HG02588 (cell line): ENCODE measurements at regions not wholly inside any gene's neighbourhood (a gene's known extent, or its start where the extent isn't known, plus 50 kb on each side); places are given as distances from the start of the nearest gene placed in this dataset.

Experiments
- ATAC-seq: cut with Tn5 transposase; IDR thresholded peaks from one replicate; pipeline ENCODE4 v1.9.1; 2021; ENCODE audit warnings: mild to moderate bottlenecking, moderate library complexity; ENCODE audit not compliant: unreplicated experiment

- ATAC-seq, result peak; percentile 80
Measured at GRCh38 chr7:97601931-97602457, 129.9 kb upstream of the TAC1 start.

GRCh38 chr7:97620495-97620894 is 111.4 kb upstream of the TAC1 start:
- no peak for ATAC-seq

- ATAC-seq, result peak; percentile 95
Measured at GRCh38 chr7:97623333-97623732, 108.6 kb upstream of the TAC1 start.

GRCh38 chr7:97630116-97630515 is 101.8 kb upstream of the TAC1 start:
- ATAC-seq, result no peak

GRCh38 chr7:97635622-97636021 is 96.3 kb upstream of the TAC1 start:
- no peak for ATAC-seq

- no peak for ATAC-seq
Measured at GRCh38 chr7:97639036-97639435, 92.8 kb upstream of the TAC1 start.

- ATAC-seq, result no peak
Measured at GRCh38 chr7:97659363-97660045, 72.4 kb upstream of the TAC1 start.

GRCh38 chr7:97667359-97667758 is 64.5 kb upstream of the TAC1 start:
- no peak for ATAC-seq

- no peak for ATAC-seq
Measured at GRCh38 chr7:97671571-97671970, 60.3 kb upstream of the TAC1 start.

GRCh38 chr7:97680622-97681021 is 51.3 kb upstream of the TAC1 start:
- no peak for ATAC-seq
